Activated CD8-positive, alpha-beta memory T cell treated with anti-CD3 and anti-CD28 coated beads for 1 hour (primary cell): ENCODE measurements at regions not wholly inside any gene's neighbourhood (a gene's known extent, or its start where the extent isn't known, plus 50 kb on each side); places are given as distances from the start of the nearest gene placed in this dataset.
"Not testable (repeated sequence)": the region's sequence is repeated elsewhere in the genome, so short reads cannot be mapped to it uniquely, and the experiment has no call there.

Experiments used
- DNase-seq, 2 donors: peaks; one replicate each; pipeline ENCODE4 v3.0.0-alpha.2; 2020; ENCODE audit warnings: low read depth in 1 of 2; ENCODE audit errors: extremely low read depth in 1 of 2

- DNase-seq: no peak
Measured at GRCh38 chr15:62495670-62496614, 330.9 kb upstream of the C2CD4B start.

- DNase-seq: no peak
Measured at GRCh38 chr15:62497356-62497755, 332.3 kb upstream of the C2CD4B start.

- DNase-seq: no peak
Measured at GRCh38 chr15:62498278-62498677, 333.2 kb upstream of the C2CD4B start.

- DNase-seq: no peak
Measured at GRCh38 chr15:62498712-62499111, 333.6 kb upstream of the C2CD4B start.

- DNase-seq: no peak
Measured at GRCh38 chr15:62500325-62500724, 335.2 kb upstream of the C2CD4B start.

- DNase-seq: no peak
Measured at GRCh38 chr15:62502451-62502850, 337.4 kb upstream of the C2CD4B start.

GRCh38 chr15:62503451-62503850, 338.4 kb upstream of the C2CD4B start:
- DNase-seq: no peak

- no peak for DNase-seq
Measured at GRCh38 chr15:62505762-62506161, 340.7 kb upstream of the C2CD4B start.

GRCh38 chr15:62506217-62506805, 341.2 kb upstream of the C2CD4B start:
- no peak for DNase-seq

GRCh38 chr15:62509395-62509958, 344.4 kb upstream of the C2CD4B start:
- no peak for DNase-seq

GRCh38 chr15:62510791-62511190, 345.7 kb upstream of the C2CD4B start:
- DNase-seq: no peak

GRCh38 chr15:62512904-62513303, 347.8 kb upstream of the C2CD4B start:
- no peak for DNase-seq

- no peak for DNase-seq
Measured at GRCh38 chr15:62513893-62514292, 348.8 kb upstream of the C2CD4B start.

- DNase-seq: no peak
Measured at GRCh38 chr15:62515696-62516395, 350.8 kb upstream of the C2CD4B start.

- DNase-seq: no peak
Measured at GRCh38 chr15:62517541-62517940, 352.5 kb upstream of the C2CD4B start.

- not testable (repeated sequence) for DNase-seq
Measured at GRCh38 chr15:62518666-62519065, 353.6 kb upstream of the C2CD4B start.

GRCh38 chr15:62519900-62520299, 354.8 kb upstream of the C2CD4B start:
- DNase-seq: no peak

GRCh38 chr15:62520887-62521286, 355.8 kb upstream of the C2CD4B start:
- DNase-seq: no peak

GRCh38 chr15:62521396-62521795, 356.3 kb upstream of the C2CD4B start:
- no peak for DNase-seq

- no peak for DNase-seq
Measured at GRCh38 chr15:62524848-62525247, 359.8 kb upstream of the C2CD4B start.

- no peak for DNase-seq
Measured at GRCh38 chr15:62527387-62527786, 362.3 kb upstream of the C2CD4B start.
